ENCODE measurements at regions not wholly inside any gene's neighbourhood (a gene's known extent, or its start where the extent isn't known, plus 50 kb on each side); places are given as distances from the start of the nearest gene placed in this dataset.

DNA sequence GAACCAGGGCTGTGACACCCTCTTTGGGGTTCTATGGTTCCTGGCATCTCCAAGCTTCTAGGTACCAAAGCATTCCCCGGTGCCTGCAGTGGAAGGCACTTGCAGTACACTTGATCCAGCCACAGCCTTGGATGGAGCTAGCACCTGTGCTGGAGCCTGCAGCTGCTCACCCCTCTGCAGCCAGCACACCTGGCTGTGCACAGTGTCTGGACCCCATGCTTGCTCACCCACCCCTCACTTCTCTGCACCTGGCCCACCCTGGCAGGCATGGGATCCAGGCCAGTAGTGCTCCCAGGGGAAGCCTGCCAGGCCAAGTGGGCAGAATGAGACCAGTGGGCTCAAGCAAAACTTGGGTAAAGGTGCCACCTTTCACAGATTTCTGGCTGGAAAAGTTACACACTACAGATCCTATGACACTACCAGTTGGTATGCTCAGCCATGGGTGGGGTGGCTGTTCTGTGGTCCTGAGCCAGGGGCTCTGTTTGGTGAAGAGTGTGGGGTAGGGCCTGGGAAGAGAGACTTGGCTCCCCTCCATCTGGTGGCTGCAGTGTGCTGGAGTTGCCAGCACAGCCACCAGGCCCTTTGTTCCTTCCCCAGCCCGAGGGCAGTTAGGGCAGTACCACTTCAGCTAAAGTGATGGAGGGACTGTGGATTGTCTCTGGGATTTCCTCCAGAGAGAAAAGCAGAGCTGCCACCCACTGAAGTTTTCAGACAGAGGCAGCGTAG, 157.8 kb upstream of the LRRC7 start:
- no peak for TF ChIP-seq POLR2A (IDR thresholded peaks at IDR 0.05)
- TF ChIP-seq, protein P1, sequence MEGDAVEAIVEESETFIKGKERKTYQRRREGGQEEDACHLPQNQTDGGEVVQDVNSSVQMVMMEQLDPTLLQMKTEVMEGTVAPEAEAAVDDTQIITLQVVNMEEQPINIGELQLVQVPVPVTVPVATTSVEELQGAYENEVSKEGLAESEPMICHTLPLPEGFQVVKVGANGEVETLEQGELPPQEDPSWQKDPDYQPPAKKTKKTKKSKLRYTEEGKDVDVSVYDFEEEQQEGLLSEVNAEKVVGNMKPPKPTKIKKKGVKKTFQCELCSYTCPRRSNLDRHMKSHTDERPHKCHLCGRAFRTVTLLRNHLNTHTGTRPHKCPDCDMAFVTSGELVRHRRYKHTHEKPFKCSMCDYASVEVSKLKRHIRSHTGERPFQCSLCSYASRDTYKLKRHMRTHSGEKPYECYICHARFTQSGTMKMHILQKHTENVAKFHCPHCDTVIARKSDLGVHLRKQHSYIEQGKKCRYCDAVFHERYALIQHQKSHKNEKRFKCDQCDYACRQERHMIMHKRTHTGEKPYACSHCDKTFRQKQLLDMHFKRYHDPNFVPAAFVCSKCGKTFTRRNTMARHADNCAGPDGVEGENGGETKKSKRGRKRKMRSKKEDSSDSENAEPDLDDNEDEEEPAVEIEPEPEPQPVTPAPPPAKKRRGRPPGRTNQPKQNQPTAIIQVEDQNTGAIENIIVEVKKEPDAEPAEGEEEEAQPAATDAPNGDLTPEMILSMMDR (IDR thresholded peaks at IDR 0.05): no peak
